Stomach (tissue), 4 donors: ENCODE measurements at regions not wholly inside any gene's neighbourhood (a gene's known extent, or its start where the extent isn't known, plus 50 kb on each side); places are given as distances from the start of the nearest gene placed in this dataset.

Experiments
- CTCF ChIP-seq, 7 experiments: fragments of 450-650 bp in 4 of 7; fragments of 200-600 bp in 3 of 7; sonication (generic) in 3 of 7; IDR thresholded peaks; one replicate each; pipeline ENCODE4 v1.5.1; 2016 to 2019; ENCODE audit warnings: antibody characterized with exemption in 7 of 7, control low read depth in 2 of 7, mild to moderate bottlenecking in 1 of 7
- EP300 ChIP-seq: sonication (generic); formaldehyde crosslinking; IDR thresholded peaks from one replicate; pipeline ENCODE4 v1.6.1; 2017; ENCODE audit warnings: antibody characterized with exemption
- POLR2AphosphoS5 ChIP-seq, 3 donors: sonication (generic); formaldehyde crosslinking; IDR thresholded peaks; one replicate each; pipeline ENCODE4 v1.6.1; 2016; ENCODE audit warnings: antibody characterized with exemption in 3 of 3

GRCh38 chr1:213371847-213372619 lies 321.0 kb downstream of the RPS6KC1 start:
- TF ChIP-seq POLR2AphosphoS5 (IDR thresholded peaks at IDR 0.05) (no peak), EP300 (no peak), CTCF (IDR thresholded peaks at IDR 0.05) (no peak)
